ENCODE measurements at regions not wholly inside any gene's neighbourhood (a gene's known extent, or its start where the extent isn't known, plus 50 kb on each side); places are given as distances from the start of the nearest gene placed in this dataset.

- ChIA-PET POLR2A (no interaction called here), CTCF (no interaction called here)
- no peak for ATAC-seq (ENCODE audit: poor library complexity)
- Histone ChIP-seq H3K9me3 (ENCODE audit: control insufficient read depth in 1 of 2, insufficient read depth in 1 of 2, low read length in 2 of 2) (peaks cover 4 to 10% of the 10 kb centered on the region in 2 experiments), H3K27ac (ENCODE audit: low read depth in 1 of 2, low read length in 2 of 2) (no peak overlapping the region), H3K36me3 (ENCODE audit: insufficient read depth, low read length) (no peaks in the 10 kb centered on the region), H3K27me3 (ENCODE audit: control insufficient read depth in 1 of 2, insufficient read depth in 2 of 2, low read length in 2 of 2) (peaks cover 0 to 7% of the 10 kb centered on the region in 2 experiments), H3K4me3 (ENCODE audit: low read length) (no peak overlapping the region), H3K4me1 (ENCODE audit: insufficient read depth, low read length) (peaks cover 10% of the 10 kb centered on the region)
- DNase-seq, result no peak
- Mint-ChIP-seq H3K4me1 (ENCODE audit: low read depth) (peaks cover 5% of the 10 kb centered on the region), H3K27ac (no peak overlapping the region), H3K4me3 (no peak overlapping the region), H3K9me3 (peaks cover under 1% of the 10 kb centered on the region), H3K27me3 (peaks cover 17% of the 10 kb centered on the region), H3K36me3 (ENCODE audit: low read depth) (no peaks in the 10 kb centered on the region)
- TF ChIP-seq CTCF (IDR thresholded peaks at IDR 0.05), result no peak
- intact Hi-C loops (cut with DNase I, micrococcal nuclease), result no loop called here
Observed at GRCh38 chr15:66922608-66923007, 142.8 kb upstream of the SMAD3 start.

GRCh38 chr15:66923438-66923881, 141.9 kb upstream of the SMAD3 start:
- Mint-ChIP-seq H3K4me3 (no peak overlapping the region), H3K27me3 (peaks cover 17% of the 10 kb centered on the region), H3K4me1 (ENCODE audit: low read depth) (peaks cover 5% of the 10 kb centered on the region), H3K36me3 (ENCODE audit: low read depth) (no peaks in the 10 kb centered on the region), H3K9me3 (no peaks in the 10 kb centered on the region), H3K27ac (no peak overlapping the region)
- Histone ChIP-seq H3K4me1 (ENCODE audit: insufficient read depth, low read length) (peaks cover 10% of the 10 kb centered on the region), H3K9me3 (ENCODE audit: control insufficient read depth in 1 of 2, insufficient read depth in 1 of 2, low read length in 2 of 2) (peaks cover 4 to 10% of the 10 kb centered on the region in 2 experiments), H3K4me3 (ENCODE audit: low read length) (no peak overlapping the region), H3K27me3 (ENCODE audit: control insufficient read depth in 1 of 2, insufficient read depth in 2 of 2, low read length in 2 of 2) (peaks cover 0 to 7% of the 10 kb centered on the region in 2 experiments), H3K36me3 (ENCODE audit: insufficient read depth, low read length) (no peaks in the 10 kb centered on the region), H3K27ac (ENCODE audit: low read depth in 1 of 2, low read length in 2 of 2) (no peak overlapping the region)
- ChIA-PET CTCF (no interaction called here), POLR2A (no interaction called here)
- ATAC-seq (ENCODE audit: poor library complexity) (peak; percentile 63), DNase-seq (peak in 12 of 14 experiments; percentile 9 to 56 (median 18))
- peak; percentile 46 for TF ChIP-seq CTCF (IDR thresholded peaks at IDR 0.05)
- intact Hi-C loops (cut with DNase I, micrococcal nuclease), result no loop called here

GRCh38 chr15:66924889-66925288, 140.5 kb upstream of the SMAD3 start:
- CTCF ChIA-PET, result no interaction called here
- H3K36me3 Mint-ChIP-seq (ENCODE audit: low read depth), result no peaks in the 10 kb centered on the region
- peaks cover 17% of the 10 kb centered on the region for H3K27me3 Mint-ChIP-seq
- TF ChIP-seq CTCF (IDR thresholded peaks at IDR 0.05), result no peak
- H3K36me3 ChIP-seq (ENCODE audit: insufficient read depth, low read length), result no peaks in the 10 kb centered on the region
- H3K27me3 ChIP-seq (ENCODE audit: control insufficient read depth in 1 of 2, insufficient read depth in 2 of 2, low read length in 2 of 2), result peaks cover 0 to 7% of the 10 kb centered on the region in 2 experiments
- POLR2A ChIA-PET, result no interaction called here
- H3K4me3 Mint-ChIP-seq, result no peak overlapping the region
- H3K4me3 ChIP-seq (ENCODE audit: low read length), result no peak overlapping the region
- ATAC-seq (ENCODE audit: poor library complexity), result no peak
- intact Hi-C loops (cut with DNase I, micrococcal nuclease), result no loop called here
- peaks cover 5% of the 10 kb centered on the region for H3K4me1 Mint-ChIP-seq (ENCODE audit: low read depth)
- H3K4me1 ChIP-seq (ENCODE audit: insufficient read depth, low read length), result peaks cover 10% of the 10 kb centered on the region
- H3K27ac ChIP-seq (ENCODE audit: low read depth in 1 of 2, low read length in 2 of 2), result no peak overlapping the region
- no peak for DNase-seq
- H3K27ac Mint-ChIP-seq, result no peak overlapping the region
- H3K9me3 ChIP-seq (ENCODE audit: control insufficient read depth in 1 of 2, insufficient read depth in 1 of 2, low read length in 2 of 2), result peaks cover 4 to 10% of the 10 kb centered on the region in 2 experiments
- H3K9me3 Mint-ChIP-seq, result no peaks in the 10 kb centered on the region
